Muscle layer of duodenum (tissue), 2 donors: ENCODE measurements at regions not wholly inside any gene's neighbourhood (a gene's known extent, or its start where the extent isn't known, plus 50 kb on each side); places are given as distances from the start of the nearest gene placed in this dataset.
"Not testable (repeated sequence)": the region's sequence is repeated elsewhere in the genome, so short reads cannot be mapped to it uniquely, and the experiment has no call there.

ENCODE experiments used
- H3K27ac ChIP-seq: one replicate; pipeline ENCODE4 v1.7.0; 2013; ENCODE audit warnings: mild to moderate bottlenecking, low read length
- H3K27me3 ChIP-seq: one replicate; pipeline ENCODE4 v1.7.0; 2013; ENCODE audit warnings: low read depth, mild to moderate bottlenecking, control low read depth, low read length
- H3K36me3 ChIP-seq, 2 donors: one replicate each; pipeline ENCODE4 v1.7.0; 2013; ENCODE audit warnings: low read length in 2 of 2, control low read depth in 1 of 2, mild to moderate bottlenecking in 1 of 2; ENCODE audit not compliant: insufficient read depth in 2 of 2, control insufficient read depth in 1 of 2
- H3K4me1 ChIP-seq, 2 donors: one replicate each; pipeline ENCODE4 v1.7.0; 2013; ENCODE audit warnings: low read length in 2 of 2, mild to moderate bottlenecking in 2 of 2, control low read depth in 1 of 2, moderate library complexity in 1 of 2; ENCODE audit not compliant: insufficient read depth in 2 of 2, control insufficient read depth in 1 of 2
- H3K4me3 ChIP-seq, 2 donors: one replicate each; pipeline ENCODE4 v1.7.0; 2013; ENCODE audit warnings: low read length in 2 of 2, low read depth in 1 of 2, mild to moderate bottlenecking in 1 of 2
- H3K9me3 ChIP-seq, 2 donors: one replicate each; pipeline ENCODE4 v1.7.0; 2013; ENCODE audit warnings: low read length in 2 of 2, control low read depth in 1 of 2, mild to moderate bottlenecking in 1 of 2; ENCODE audit not compliant: control insufficient read depth in 1 of 2
- donor health status: healthy.

- not testable (repeated sequence) for H3K9me3 ChIP-seq, H3K36me3 ChIP-seq, H3K4me3 ChIP-seq, H3K27ac ChIP-seq, H3K4me1 ChIP-seq, H3K27me3 ChIP-seq
Observed at GRCh38 chr1:72987871-72988270, 705.5 kb upstream of the NEGR1 start.

- no peaks in the 10 kb centered on the region for H3K4me1 ChIP-seq
- no peak overlapping the region for H3K4me3 ChIP-seq
- H3K9me3 ChIP-seq = no peaks in the 10 kb centered on the region
- H3K27ac ChIP-seq = no peak overlapping the region
- no peaks in the 10 kb centered on the region for H3K27me3 ChIP-seq
- H3K36me3 ChIP-seq = no peaks in the 10 kb centered on the region
Observed at GRCh38 chr1:72986591-72987290, 704.4 kb upstream of the NEGR1 start.

- not testable (repeated sequence) for H3K27ac ChIP-seq, H3K36me3 ChIP-seq, H3K4me3 ChIP-seq, H3K27me3 ChIP-seq, H3K4me1 ChIP-seq, H3K9me3 ChIP-seq
Observed at GRCh38 chr1:72985024-72985423, 702.7 kb upstream of the NEGR1 start.

GRCh38 chr1:72983011-72983410 lies 700.7 kb upstream of the NEGR1 start:
- not testable (repeated sequence) for H3K27ac ChIP-seq, H3K4me1 ChIP-seq, H3K4me3 ChIP-seq, H3K9me3 ChIP-seq, H3K36me3 ChIP-seq, H3K27me3 ChIP-seq

- H3K27me3 ChIP-seq = no peaks in the 10 kb centered on the region
- no peaks in the 10 kb centered on the region for H3K9me3 ChIP-seq
- H3K4me3 ChIP-seq = no peak overlapping the region
- no peak overlapping the region for H3K27ac ChIP-seq
- H3K36me3 ChIP-seq = no peaks in the 10 kb centered on the region
- no peaks in the 10 kb centered on the region for H3K4me1 ChIP-seq
Observed at GRCh38 chr1:72969461-72969860, 687.1 kb upstream of the NEGR1 start.

GRCh38 chr1:72954943-72955342 lies 672.6 kb upstream of the NEGR1 start:
- H3K36me3 ChIP-seq = no peaks in the 10 kb centered on the region
- no peaks in the 10 kb centered on the region for H3K27me3 ChIP-seq
- H3K27ac ChIP-seq = no peak overlapping the region
- H3K4me3 ChIP-seq = no peak overlapping the region
- no peaks in the 10 kb centered on the region for H3K9me3 ChIP-seq
- H3K4me1 ChIP-seq = no peaks in the 10 kb centered on the region

- not testable (repeated sequence) for H3K9me3 ChIP-seq, H3K36me3 ChIP-seq, H3K27ac ChIP-seq, H3K4me1 ChIP-seq, H3K4me3 ChIP-seq, H3K27me3 ChIP-seq
Observed at GRCh38 chr1:72950900-72951299, 668.6 kb upstream of the NEGR1 start.

- Histone ChIP-seq H3K9me3 (no peaks in the 10 kb centered on the region), H3K36me3 (no peaks in the 10 kb centered on the region), H3K4me1 (no peaks in the 10 kb centered on the region), H3K27me3 (no peaks in the 10 kb centered on the region), H3K27ac (no peak overlapping the region), H3K4me3 (no peak overlapping the region)
Observed at GRCh38 chr1:72946903-72947499, 664.7 kb upstream of the NEGR1 start.

- no peak overlapping the region for H3K4me3 ChIP-seq
- no peaks in the 10 kb centered on the region for H3K4me1 ChIP-seq
- no peak overlapping the region for H3K27ac ChIP-seq
- H3K36me3 ChIP-seq = no peaks in the 10 kb centered on the region
- no peaks in the 10 kb centered on the region for H3K27me3 ChIP-seq
- H3K9me3 ChIP-seq = no peaks in the 10 kb centered on the region
Observed at GRCh38 chr1:72942008-72942407, 659.7 kb upstream of the NEGR1 start.

GRCh38 chr1:72938408-72938807 lies 656.1 kb upstream of the NEGR1 start:
- Histone ChIP-seq H3K27ac (no peak overlapping the region), H3K27me3 (no peaks in the 10 kb centered on the region), H3K4me3 (no peak overlapping the region), H3K4me1 (no peaks in the 10 kb centered on the region), H3K9me3 (no peaks in the 10 kb centered on the region), H3K36me3 (no peaks in the 10 kb centered on the region)

GRCh38 chr1:72937905-72938304 lies 655.6 kb upstream of the NEGR1 start:
- Histone ChIP-seq H3K4me1 (no peaks in the 10 kb centered on the region), H3K36me3 (no peaks in the 10 kb centered on the region), H3K9me3 (no peaks in the 10 kb centered on the region), H3K27ac (no peak overlapping the region), H3K27me3 (no peaks in the 10 kb centered on the region), H3K4me3 (no peak overlapping the region)

GRCh38 chr1:72936942-72937341 lies 654.6 kb upstream of the NEGR1 start:
- Histone ChIP-seq H3K36me3 (no peaks in the 10 kb centered on the region), H3K27me3 (no peaks in the 10 kb centered on the region), H3K27ac (no peak overlapping the region), H3K4me1 (no peaks in the 10 kb centered on the region), H3K9me3 (no peaks in the 10 kb centered on the region), H3K4me3 (no peak overlapping the region)
